ENCODE measurements at regions not wholly inside any gene's neighbourhood (a gene's known extent, or its start where the extent isn't known, plus 50 kb on each side); places are given as distances from the start of the nearest gene placed in this dataset.

- peaks cover 0 to 2% (median 0%) of the 10 kb centered on the region in 3 donors for H3K27me3 Mint-ChIP-seq (ENCODE audit: low read depth in 3 of 3)
- Histone ChIP-seq H3K9me3 (replicated peaks in 1 of 2; ENCODE audit: control insufficient read depth in 1 of 2, insufficient read depth in 1 of 2, low read length in 2 of 2) (peaks cover 0 to 5% of the 10 kb centered on the region in 2 donors), H3K79me2 (ENCODE audit: insufficient read depth, low read length) (no peaks in the 10 kb centered on the region), H3K4me2 (replicated peaks; ENCODE audit: extremely low read depth, low read length, poor library complexity, severe bottlenecking) (no peak overlapping the region), H2AFZ (ENCODE audit: insufficient read depth, low read depth, low read length, poor library complexity, severe bottlenecking) (no peak overlapping the region), H4K20me1 (ENCODE audit: insufficient read depth, low read length) (no peaks in the 10 kb centered on the region), H3K4me1 (ENCODE audit: control insufficient read depth in 1 of 2, insufficient read depth in 2 of 2, low read length in 2 of 2) (no peaks in the 10 kb centered on the region), H3K27ac (ENCODE audit: low read depth in 1 of 2, low read length in 2 of 2) (no peak overlapping the region), H3K36me3 (replicated peaks in 1 of 2; ENCODE audit: control insufficient read depth in 1 of 2, insufficient read depth in 2 of 2, low read length in 2 of 2) (no peaks in the 10 kb centered on the region), H3K27me3 (ENCODE audit: control insufficient read depth in 2 of 2, insufficient read depth in 2 of 2, low read length in 2 of 2) (no peaks in the 10 kb centered on the region), H3K4me3 (replicated peaks in 1 of 3; ENCODE audit: low read depth in 2 of 3, low read length in 3 of 3) (no peak overlapping the region), H3K9ac (ENCODE audit: insufficient read depth, low read length, poor library complexity, severe bottlenecking) (no peak overlapping the region)
- no peak for TF ChIP-seq CTCF (IDR thresholded peaks at IDR 0.05)
- intact Hi-C loops (cut with micrococcal nuclease) = no loop called here
- WGBS (ENCODE audit: insufficient coverage) = 81% methylated on average over 4 of the region's 5 CpGs
- H3K36me3 Mint-ChIP-seq = no peaks in the 10 kb centered on the region
- H3K4me1 Mint-ChIP-seq = no peaks in the 10 kb centered on the region
- H3K9me3 Mint-ChIP-seq = peaks cover 3 to 14% (median 5%) of the 10 kb centered on the region in 7 donors
- H3K27ac Mint-ChIP-seq = no peak overlapping the region
- DNase-seq = no peak
- no peak overlapping the region for H3K4me3 Mint-ChIP-seq
These were observed 238.3 kb upstream of the IRX1 start for GRCh38 chr5:3357291-3357690.

- no peaks in the 10 kb centered on the region for H3K4me1 Mint-ChIP-seq
- no peaks in the 10 kb centered on the region for H3K36me3 ChIP-seq (replicated peaks in 1 of 2; ENCODE audit: control insufficient read depth in 1 of 2, insufficient read depth in 2 of 2, low read length in 2 of 2)
- no peaks in the 10 kb centered on the region for H3K4me1 ChIP-seq (ENCODE audit: control insufficient read depth in 1 of 2, insufficient read depth in 2 of 2, low read length in 2 of 2)
- no peak overlapping the region for H3K27ac ChIP-seq (ENCODE audit: low read depth in 1 of 2, low read length in 2 of 2)
- H3K4me3 ChIP-seq (replicated peaks in 1 of 3; ENCODE audit: low read depth in 2 of 3, low read length in 3 of 3) = no peak overlapping the region
- H3K9me3 ChIP-seq (replicated peaks in 1 of 2; ENCODE audit: control insufficient read depth in 1 of 2, insufficient read depth in 1 of 2, low read length in 2 of 2) = no peaks in the 10 kb centered on the region
- no peaks in the 10 kb centered on the region for H3K36me3 Mint-ChIP-seq
- no peak for TF ChIP-seq CTCF (IDR thresholded peaks at IDR 0.05)
- no peak overlapping the region for H3K4me3 Mint-ChIP-seq
- H3K79me2 ChIP-seq (ENCODE audit: insufficient read depth, low read length) = no peaks in the 10 kb centered on the region
- no peaks in the 10 kb centered on the region for H4K20me1 ChIP-seq (ENCODE audit: insufficient read depth, low read length)
- H2AFZ ChIP-seq (ENCODE audit: insufficient read depth, low read depth, low read length, poor library complexity, severe bottlenecking) = no peak overlapping the region
- no peak overlapping the region for H3K27ac Mint-ChIP-seq
- no peaks in the 10 kb centered on the region for H3K27me3 ChIP-seq (ENCODE audit: control insufficient read depth in 2 of 2, insufficient read depth in 2 of 2, low read length in 2 of 2)
- H3K9me3 Mint-ChIP-seq = peaks cover 1 to 21% (median 6%) of the 10 kb centered on the region in 7 donors
- DNase-seq = no peak
- no peak overlapping the region for H3K9ac ChIP-seq (ENCODE audit: insufficient read depth, low read length, poor library complexity, severe bottlenecking)
- H3K27me3 Mint-ChIP-seq (ENCODE audit: low read depth in 3 of 3) = peaks cover 0 to 2% (median 0%) of the 10 kb centered on the region in 3 donors
- no peak overlapping the region for H3K4me2 ChIP-seq (replicated peaks; ENCODE audit: extremely low read depth, low read length, poor library complexity, severe bottlenecking)
- intact Hi-C loops (cut with micrococcal nuclease) = no loop called here
These were observed 239.6 kb upstream of the IRX1 start for GRCh38 chr5:3356016-3356415.
